ENCODE measurements at regions not wholly inside any gene's neighbourhood (a gene's known extent, or its start where the extent isn't known, plus 50 kb on each side); places are given as distances from the start of the nearest gene placed in this dataset.

DNA sequence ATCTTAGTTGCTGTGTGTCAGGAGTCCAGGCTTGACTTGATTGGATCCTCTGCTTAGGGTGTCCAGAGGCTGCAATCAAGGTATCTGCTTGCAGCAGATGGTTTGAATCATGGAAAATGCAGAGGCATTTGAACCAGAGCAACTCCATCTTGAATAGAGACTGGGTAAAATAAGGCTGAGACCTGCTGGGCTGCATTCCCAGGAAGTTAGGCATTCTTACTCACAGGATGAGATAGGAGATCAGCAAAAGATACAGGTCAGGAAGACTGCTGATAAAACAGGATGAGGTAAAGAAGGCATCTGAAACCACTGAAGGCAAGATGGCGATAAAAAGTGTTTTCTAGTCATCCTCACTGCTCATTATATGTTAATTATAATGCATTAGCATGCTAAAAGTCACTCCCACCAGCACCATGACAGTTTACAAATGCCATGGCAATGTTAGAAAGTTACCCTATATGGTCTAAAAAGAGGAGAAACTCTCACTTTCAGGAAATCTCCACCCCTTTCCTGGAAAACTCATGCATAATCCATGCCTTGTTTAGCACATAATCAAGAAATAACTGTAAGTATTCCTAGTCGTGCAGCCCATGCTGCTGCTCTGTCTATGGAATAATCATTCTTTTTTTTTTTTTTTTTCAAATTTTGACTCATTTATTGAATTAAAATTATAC is 218.3 kb upstream of the CPNE8 start:
- Histone ChIP-seq H3K4me3 (no peak overlapping the region), H3K27me3 (ENCODE audit: insufficient read depth in 3 of 3, low read length in 2 of 3) (no peaks in the 10 kb centered on the region), H3K36me3 (ENCODE audit: insufficient read depth in 1 of 2, low read depth in 1 of 2) (no peaks in the 10 kb centered on the region), H3K9me3 (no peaks in the 10 kb centered on the region), H3K27ac (no peak overlapping the region), H3K4me1 (no peaks in the 10 kb centered on the region)
- no peak for ATAC-seq
- TF ChIP-seq, protein P1, sequence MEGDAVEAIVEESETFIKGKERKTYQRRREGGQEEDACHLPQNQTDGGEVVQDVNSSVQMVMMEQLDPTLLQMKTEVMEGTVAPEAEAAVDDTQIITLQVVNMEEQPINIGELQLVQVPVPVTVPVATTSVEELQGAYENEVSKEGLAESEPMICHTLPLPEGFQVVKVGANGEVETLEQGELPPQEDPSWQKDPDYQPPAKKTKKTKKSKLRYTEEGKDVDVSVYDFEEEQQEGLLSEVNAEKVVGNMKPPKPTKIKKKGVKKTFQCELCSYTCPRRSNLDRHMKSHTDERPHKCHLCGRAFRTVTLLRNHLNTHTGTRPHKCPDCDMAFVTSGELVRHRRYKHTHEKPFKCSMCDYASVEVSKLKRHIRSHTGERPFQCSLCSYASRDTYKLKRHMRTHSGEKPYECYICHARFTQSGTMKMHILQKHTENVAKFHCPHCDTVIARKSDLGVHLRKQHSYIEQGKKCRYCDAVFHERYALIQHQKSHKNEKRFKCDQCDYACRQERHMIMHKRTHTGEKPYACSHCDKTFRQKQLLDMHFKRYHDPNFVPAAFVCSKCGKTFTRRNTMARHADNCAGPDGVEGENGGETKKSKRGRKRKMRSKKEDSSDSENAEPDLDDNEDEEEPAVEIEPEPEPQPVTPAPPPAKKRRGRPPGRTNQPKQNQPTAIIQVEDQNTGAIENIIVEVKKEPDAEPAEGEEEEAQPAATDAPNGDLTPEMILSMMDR (IDR thresholded peaks at IDR 0.05), result no peak
- no peak for DNase-seq
- intact Hi-C loops (cut with DNase I), result no loop called here
- 31 to 59% (median 34%) methylated on average over 2 of the region's 2 CpGs for WGBS, 3 donors

DNA sequence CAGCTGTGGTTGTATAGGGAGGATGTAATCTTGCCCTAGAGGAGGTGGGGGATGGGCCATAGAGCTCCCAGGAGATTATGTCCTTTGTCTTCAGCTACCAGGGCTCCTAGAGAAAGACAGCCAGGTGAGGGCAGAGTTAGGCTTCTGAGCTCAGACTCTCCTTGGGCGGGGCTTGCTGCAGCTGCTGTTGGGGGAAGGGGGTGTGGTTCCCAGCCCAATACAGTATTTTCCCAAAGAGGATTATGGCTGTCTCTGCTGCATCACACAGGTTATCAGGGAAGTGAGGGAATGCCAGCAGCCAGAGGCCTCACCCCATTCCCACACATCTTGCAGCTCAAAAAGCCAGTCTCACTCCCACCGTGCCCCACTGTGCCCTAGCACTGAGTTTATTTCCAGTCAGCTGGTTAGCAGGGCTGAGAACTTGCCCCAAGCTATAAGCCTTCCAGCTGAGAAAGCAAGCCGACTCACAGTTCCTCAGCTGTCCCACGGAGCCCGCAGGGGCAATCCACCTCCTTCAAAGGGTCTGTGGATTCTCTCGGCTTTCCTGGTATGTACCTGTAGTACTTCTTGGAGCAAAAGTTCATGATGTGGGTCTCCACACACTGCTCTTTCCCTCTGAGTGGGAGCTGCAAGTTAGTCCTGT is 217.3 kb upstream of the CPNE8 start:
- ATAC-seq (no peak), DNase-seq (no peak)
- 79 to 85% (median 81%) methylated on average over 6 of the region's 6 CpGs for WGBS, 3 donors
- H3K27me3 ChIP-seq (ENCODE audit: insufficient read depth in 3 of 3, low read length in 2 of 3), result no peaks in the 10 kb centered on the region
- no peaks in the 10 kb centered on the region for H3K4me1 ChIP-seq
- intact Hi-C loops (cut with DNase I), result no loop called here
- no peak overlapping the region for H3K27ac ChIP-seq
- H3K36me3 ChIP-seq (ENCODE audit: insufficient read depth in 1 of 2, low read depth in 1 of 2), result no peaks in the 10 kb centered on the region
- no peak overlapping the region for H3K4me3 ChIP-seq
- TF ChIP-seq, protein P1 (IDR thresholded peaks at IDR 0.05), result no peak
- H3K9me3 ChIP-seq, result no peaks in the 10 kb centered on the region

DNA sequence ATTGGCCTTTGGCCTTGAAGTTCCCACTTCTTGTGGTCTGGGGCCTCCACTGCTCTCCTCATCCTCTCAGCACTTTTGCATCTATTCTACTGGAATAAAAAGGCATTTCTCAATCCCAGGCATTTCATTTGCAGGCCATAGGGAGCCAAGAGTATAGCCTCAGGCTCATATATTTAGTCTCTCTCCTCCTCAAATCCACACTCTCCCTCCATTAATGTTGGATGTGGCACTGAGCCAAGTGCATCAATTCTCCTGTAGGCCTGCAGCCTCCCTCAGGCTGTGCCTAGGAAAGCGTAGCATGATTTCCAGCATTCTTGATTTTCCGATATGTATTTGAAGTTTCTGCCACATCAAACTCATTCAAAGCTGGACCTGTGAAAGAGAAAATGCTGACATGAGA is 211.5 kb upstream of the CPNE8 start:
- H3K27ac ChIP-seq, result no peak overlapping the region
- 80 to 87% (median 85%) methylated on average over 2 of the region's 2 CpGs for WGBS, 3 donors

DNA sequence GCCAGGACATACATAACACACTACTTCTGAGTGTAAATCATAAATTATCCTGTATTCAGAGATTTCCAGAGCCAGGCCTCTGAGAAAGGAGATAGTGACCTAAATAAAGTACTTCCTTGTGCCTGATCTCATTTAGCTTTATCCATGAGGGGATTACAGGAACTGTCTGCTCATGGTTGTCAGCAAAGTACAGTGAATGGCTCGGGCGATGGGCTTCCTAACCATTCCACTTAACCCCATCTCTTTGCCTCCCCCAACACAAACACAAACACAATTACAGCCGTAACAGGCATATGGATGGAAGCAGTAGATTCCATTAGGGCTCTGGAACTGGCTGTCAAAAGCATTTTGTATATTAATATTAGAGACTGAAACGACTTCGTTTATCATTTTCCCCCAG is 206.7 kb upstream of the CPNE8 start:
- H3K27ac ChIP-seq, result no peak overlapping the region
- ATAC-seq, result no peak
- intact Hi-C loops (cut with DNase I), result no loop called here

More for the DNA sequence above, 211.5 kb upstream of the CPNE8 start:
- ATAC-seq, result no peak
- no peak for DNase-seq
- intact Hi-C loops (cut with DNase I), result no loop called here
- Histone ChIP-seq H3K9me3 (no peaks in the 10 kb centered on the region), H3K27me3 (ENCODE audit: insufficient read depth in 3 of 3, low read length in 2 of 3) (no peaks in the 10 kb centered on the region), H3K4me1 (no peaks in the 10 kb centered on the region), H3K4me3 (no peak overlapping the region), H3K36me3 (ENCODE audit: insufficient read depth in 1 of 2, low read depth in 1 of 2) (no peaks in the 10 kb centered on the region)
- TF ChIP-seq, protein P1 (IDR thresholded peaks at IDR 0.05), result no peak

More for the DNA sequence above, 206.7 kb upstream of the CPNE8 start:
- TF ChIP-seq, protein P1 (IDR thresholded peaks at IDR 0.05), result no peak
- H3K9me3 ChIP-seq, result no peaks in the 10 kb centered on the region
- DNase-seq, result no peak
- no peaks in the 10 kb centered on the region for H3K36me3 ChIP-seq (ENCODE audit: insufficient read depth in 1 of 2, low read depth in 1 of 2)
- WGBS, 3 donors, result 81 to 84% (median 82%) methylated on average over 5 of the region's 5 CpGs
- H3K4me1 ChIP-seq, result no peaks in the 10 kb centered on the region
- H3K4me3 ChIP-seq, result no peak overlapping the region
- no peaks in the 10 kb centered on the region for H3K27me3 ChIP-seq (ENCODE audit: insufficient read depth in 3 of 3, low read length in 2 of 3)

Measured in psoas muscle (tissue), 7 donors.